GM18951 (cell line): ENCODE measurements at regions not wholly inside any gene's neighbourhood (a gene's known extent, or its start where the extent isn't known, plus 50 kb on each side); places are given as distances from the start of the nearest gene placed in this dataset.

Experiments
- POLR2A ChIP-seq: IDR thresholded peaks from 4 replicates; pipeline ENCODE4 v1.6.1; 2011; ENCODE audit warnings: mild to moderate bottlenecking; ENCODE audit not compliant: insufficient read length, insufficient read depth; ENCODE audit errors: extremely low read depth
- in situ Hi-C: fragments of 300-500 bp; cut with MboI; formaldehyde crosslinking; loops from one replicate; pipeline ENCODE4 v1.12.0; 2022; ENCODE audit warnings: low sequenced_read_pairs, mixed read lengths, inconsistent platforms; ENCODE audit not compliant: unreplicated experiment

DNA sequence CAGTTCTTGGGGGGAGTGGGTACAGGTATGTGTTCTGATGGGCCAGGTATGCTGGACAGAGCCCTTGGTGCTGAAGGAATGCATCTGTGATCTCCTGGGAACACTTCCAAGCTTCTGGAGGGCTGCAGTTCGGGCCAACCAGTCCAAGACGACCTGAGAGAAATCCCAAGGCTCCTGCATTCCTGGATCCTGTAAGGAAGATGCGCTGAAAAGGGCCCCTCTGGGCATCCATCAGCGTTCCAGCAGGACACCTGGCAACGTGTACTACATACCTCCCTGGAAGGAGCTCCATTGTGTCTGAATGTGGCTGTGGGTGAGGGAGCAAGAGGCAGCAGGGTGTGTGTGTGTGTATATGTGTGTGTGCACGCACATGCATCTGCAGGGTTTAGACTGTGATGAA lies 144.7 kb downstream of the FAM43A start:
- in situ Hi-C loops: no loop called here
- TF ChIP-seq POLR2A: no peak

DNA sequence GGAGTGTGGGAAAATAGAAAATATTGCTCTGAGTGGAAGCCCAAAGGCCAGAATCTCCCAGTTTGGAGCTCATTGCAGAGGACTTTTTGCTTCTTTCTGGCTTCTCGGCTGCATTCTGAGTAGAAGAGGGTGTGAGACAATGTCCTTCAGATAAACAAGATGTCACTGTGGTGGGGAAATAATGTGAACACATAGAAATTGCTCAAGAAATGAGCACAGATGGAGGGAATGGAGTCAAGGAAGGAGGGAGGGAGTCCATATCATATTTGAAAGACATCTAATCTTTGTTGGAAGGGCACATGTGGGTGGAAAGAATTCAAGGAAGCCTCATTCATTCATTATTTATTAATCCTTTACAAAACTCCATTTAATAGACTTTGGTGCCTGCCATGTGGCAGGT lies 145.3 kb downstream of the FAM43A start:
- in situ Hi-C loops: no loop called here
- TF ChIP-seq POLR2A: no peak

DNA sequence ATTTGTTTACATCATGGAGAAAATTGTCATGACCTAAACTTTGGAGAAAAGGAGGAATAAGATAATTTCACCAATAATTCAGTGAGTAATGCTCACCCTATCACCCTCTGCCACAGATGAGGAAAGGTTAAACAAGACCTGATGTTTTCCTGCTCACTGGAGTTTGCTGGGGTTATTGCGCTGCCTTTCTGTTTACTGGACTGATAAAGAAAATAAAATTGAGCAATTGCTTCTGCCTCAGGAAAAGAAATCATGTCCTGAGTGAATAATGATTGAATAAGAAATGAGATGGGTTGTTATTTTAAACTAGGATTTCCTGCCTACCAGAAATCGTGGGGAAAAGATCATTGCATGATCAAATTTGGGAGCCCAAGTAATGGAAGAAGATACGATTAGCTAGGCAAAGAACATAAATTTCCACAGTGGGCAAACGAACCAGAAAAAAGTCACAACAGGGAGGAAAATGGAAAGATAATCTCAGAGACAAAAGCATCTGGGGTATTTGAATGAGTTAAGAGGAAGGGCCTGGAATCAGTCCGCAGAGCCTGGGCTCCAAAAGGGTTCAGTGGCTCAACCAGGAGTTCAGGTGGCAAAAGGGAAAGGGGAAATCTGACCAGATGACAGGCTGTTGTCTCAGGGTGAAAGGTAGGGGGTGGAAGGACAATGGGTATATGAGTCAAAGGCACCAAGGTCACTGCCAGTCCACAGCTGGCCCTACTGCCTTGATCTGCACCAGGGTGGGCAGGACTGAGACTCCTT lies 146.8 kb downstream of the FAM43A start:
- no peak for TF ChIP-seq POLR2A
- in situ Hi-C loops: no loop called here

DNA sequence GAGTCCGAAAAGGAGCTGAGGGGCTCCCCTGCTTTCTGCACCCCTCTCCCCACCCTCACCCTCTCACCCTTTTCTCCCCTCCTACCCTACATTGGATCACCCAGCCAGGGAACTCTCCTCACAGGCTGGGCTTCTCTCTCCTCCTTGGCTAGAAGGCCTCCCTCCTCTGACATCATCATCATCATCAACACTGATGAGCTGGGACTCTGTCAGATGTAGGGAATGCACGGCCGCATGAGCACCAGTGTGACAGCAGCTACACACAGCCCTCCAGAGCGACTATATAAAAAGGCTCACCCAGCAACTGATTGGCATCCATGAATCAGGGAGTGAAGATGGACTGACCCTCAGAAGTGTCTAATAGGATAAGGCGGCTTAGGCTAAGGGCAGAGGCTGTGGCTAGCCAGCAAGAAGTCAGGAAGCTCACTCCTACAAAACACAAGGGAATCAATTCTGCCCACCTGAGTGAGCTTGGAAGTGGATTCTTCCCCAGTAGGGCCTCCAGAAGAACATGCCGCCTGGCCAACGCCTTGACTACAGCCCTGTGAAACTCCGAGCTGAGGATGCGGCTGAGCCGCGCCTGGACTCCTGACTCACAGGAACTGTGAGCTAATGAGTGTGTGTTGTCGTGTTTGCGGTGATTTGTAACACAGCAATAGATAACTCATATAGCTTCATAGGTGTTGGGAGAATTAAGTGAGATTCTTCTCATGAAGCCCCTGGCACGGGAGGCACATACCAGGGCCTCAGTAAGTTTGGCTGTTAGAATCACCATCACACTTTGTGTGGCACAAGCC lies 147.6 kb downstream of the FAM43A start:
- in situ Hi-C loops: no loop called here
- no peak for TF ChIP-seq POLR2A

DNA sequence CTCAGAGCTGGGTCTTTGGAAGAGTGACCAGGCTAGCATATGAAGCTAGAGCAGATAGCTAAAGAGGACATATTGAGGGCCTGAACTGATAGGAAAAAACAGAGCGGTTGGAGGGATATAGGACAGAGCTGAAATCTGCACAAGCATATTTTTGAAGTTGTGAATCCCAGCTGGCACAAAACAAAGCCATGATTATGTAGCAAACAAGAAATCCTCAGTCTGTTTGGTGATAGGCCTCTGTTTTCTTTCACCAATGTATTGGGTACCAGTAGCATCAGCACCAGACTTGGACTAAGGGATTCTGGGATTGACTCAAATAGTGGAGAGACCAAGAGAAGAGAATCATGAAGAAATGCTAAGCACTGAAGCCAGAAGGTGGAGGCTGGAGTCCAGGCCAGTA lies 151.0 kb downstream of the FAM43A start:
- TF ChIP-seq POLR2A: no peak
- in situ Hi-C loops: no loop called here

DNA sequence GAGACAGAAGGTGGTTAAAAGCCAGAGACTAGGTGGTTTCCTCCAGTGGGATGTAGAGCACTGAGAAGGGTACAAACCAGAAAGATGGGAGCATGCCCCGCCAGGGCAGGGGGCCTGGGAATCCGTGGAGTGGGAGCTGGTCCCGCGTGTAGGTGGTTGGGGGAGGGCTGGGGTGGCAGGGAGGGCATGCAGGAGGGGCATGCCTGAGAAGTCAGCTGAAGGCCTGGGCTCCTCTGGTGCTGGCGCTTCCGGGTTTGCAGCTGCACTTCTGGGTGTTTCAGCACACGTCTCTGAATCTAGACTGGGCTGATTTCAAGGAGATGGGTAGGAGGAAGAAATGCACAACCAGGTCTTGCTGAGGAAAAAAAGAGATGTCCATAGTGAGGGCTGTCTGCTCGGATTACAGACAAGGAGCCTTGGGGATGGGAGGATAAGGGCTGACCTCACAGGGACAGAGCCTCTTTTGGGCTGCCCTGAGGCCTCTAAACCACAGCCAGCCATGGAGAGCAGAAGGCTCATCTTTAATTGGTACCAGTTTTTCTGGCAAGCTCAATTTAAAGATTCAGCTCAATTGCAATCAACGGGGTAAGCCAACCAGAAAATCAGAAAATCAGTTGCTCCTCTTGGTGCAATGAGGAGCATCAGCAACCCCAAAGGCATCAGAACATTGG lies 151.9 kb downstream of the FAM43A start:
- no peak for TF ChIP-seq POLR2A
- in situ Hi-C loops: no loop called here

DNA sequence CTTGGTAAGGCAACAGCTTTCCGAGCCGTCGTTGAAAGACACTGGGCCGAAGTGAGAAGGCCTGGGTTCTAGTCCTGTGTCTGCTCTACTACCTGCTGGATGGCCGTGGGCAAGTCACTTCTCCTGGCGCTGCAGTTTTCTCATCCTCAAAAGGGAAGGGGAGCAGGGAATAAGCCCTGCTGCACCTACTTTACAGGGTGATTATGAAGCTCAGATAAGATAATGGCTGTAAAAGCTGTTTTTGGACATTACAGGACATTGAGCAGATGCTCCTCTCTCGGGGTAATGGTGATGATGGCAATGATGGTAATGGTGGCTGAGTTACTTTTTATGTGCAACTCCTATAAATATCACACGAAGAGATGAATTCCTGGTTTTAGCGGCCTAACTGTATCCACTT lies 152.6 kb downstream of the FAM43A start:
- in situ Hi-C loops: no loop called here
- no peak for TF ChIP-seq POLR2A

DNA sequence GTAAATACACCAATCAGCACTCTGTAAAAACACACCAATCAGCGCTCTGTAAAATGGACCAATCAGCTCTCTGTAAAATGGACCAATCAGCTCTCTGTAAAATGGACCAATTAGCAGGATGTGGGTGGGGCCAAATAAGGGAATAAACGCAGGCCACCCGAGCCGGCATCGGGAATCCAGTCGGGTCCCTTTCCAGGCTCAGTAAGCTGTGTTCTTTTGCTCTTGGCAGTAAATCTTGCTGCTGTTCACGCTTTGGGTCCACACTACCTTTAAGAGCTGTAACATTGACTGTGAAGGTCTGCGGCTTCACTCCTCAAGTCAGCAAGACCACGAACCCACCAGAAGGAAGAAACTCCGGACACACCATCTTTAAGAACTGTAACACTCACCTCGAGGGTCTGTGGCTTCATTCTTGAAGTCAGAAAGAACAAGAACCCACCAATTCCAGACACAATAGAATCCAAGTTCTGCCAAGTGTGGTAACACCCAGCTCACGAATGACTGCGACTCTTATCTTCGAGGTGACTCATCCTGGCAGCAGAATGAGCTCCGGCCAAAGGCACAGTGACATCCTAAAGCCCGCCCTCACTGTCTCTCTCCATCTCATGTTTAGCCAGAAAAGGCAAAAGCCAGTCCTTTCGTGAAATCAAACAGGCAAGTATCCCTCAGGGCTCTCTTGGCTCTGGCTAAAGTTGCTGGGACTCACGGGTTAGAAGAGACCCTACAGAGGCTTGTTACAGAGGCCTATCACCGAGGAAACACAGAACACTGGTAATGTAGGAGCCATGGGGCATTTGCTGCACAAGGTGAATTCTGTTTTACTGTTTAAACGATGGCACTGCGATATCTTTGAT lies 155.2 kb downstream of the FAM43A start:
- in situ Hi-C loops: no loop called here
- no peak for TF ChIP-seq POLR2A

DNA sequence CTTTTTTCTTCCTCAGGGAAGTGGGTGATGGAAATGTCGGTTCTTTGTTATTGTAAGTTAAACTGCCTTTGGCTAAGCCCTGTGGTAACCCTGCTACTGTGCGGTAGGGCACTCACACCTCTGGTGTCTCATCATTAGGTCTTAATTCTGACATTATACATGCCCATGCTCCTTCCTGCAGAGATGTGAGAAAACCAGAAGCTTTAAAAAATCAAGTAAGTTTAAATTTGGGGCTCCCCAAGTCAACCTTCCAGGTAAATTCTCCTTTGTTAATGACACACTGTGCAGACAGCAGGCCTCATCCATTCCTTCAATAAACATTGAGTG lies 155.8 kb downstream of the FAM43A start:
- in situ Hi-C loops: no loop called here
- no peak for TF ChIP-seq POLR2A

DNA sequence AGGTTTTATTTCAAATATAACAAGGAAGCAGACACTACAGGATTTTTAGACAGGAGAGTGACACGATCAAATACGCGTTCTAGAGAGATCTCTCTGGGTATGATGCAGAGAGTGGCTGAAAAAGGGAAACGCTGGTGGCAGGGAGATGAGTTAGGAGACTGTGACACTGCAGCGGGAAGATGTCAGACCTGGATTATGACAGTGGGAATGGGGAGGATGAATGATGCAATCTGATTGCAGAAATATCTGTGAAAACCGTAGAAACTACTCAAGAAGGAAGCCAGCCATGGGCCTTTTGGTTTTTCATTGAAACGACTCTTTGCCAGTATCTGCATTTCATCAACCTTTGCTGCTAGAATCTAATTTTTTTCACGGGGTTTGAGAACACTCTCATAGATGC lies 157.9 kb downstream of the FAM43A start:
- TF ChIP-seq POLR2A: no peak
- in situ Hi-C loops: no loop called here

DNA sequence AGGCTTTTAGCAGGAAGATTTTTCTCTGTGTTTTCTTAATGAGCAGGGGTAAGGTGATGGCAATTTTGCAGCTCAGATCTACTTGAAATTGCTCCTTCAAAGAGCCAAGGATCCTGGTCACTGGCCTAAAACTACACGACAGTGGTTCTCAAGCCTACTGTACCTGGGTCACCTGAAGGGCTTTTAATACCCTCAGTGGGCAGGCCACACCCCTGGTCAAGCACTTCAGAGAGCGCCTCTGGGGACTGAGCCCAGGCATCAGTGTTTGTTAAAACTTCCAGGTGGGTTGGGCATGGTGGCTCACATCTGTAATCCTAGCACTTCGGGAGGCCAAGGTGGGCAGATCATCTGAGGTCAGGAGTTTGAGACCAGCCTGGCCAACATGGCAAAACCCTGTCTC lies 158.4 kb downstream of the FAM43A start:
- in situ Hi-C loops: no loop called here
- no peak for TF ChIP-seq POLR2A

DNA sequence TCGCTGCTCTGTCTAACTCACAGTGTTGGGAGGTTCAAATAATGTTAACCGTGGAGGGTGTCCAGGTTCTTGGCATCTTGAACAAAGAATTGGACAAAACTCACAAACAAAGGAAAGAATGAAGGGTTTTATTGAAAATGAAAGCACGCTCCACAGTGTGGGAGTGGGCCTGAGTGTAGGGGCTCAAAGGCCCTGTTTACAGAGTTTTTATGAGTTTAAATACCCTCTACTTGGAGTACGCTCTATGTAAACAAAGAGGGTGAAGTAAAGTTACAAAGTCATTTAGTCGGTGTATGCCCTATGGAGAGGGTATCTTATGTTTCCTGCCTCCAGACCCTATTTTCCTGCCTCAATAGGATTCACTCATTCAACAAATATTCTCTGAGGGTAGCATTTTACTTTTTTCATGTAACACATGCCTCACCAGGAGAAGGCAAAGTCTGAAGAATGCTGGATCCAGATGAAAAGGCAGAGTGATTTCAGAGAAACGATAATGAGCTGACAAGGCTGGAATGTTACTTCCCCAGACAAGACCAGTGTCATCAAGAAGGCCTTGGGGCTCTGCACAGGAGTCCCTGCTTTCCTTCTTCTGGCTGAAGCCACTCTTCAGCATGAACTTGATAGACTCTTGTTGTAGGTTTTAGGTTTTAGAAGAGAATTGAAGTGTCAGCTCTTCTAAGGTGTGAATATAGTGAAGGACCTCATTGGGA lies 163.6 kb downstream of the FAM43A start:
- TF ChIP-seq POLR2A: no peak
- in situ Hi-C loops: no loop called here
